Stimulated activated CD4-positive, alpha-beta T cell treated with anti-CD3 and anti-CD28 coated beads, Interleukin-4, amount 100 ng/mL, for 24 hours (primary cell): ENCODE measurements at regions not wholly inside any gene's neighbourhood (a gene's known extent, or its start where the extent isn't known, plus 50 kb on each side); places are given as distances from the start of the nearest gene placed in this dataset.

Experiments used
- DNase-seq: peaks from one replicate; pipeline ENCODE4 v3.0.0-alpha.2; 2020

DNA sequence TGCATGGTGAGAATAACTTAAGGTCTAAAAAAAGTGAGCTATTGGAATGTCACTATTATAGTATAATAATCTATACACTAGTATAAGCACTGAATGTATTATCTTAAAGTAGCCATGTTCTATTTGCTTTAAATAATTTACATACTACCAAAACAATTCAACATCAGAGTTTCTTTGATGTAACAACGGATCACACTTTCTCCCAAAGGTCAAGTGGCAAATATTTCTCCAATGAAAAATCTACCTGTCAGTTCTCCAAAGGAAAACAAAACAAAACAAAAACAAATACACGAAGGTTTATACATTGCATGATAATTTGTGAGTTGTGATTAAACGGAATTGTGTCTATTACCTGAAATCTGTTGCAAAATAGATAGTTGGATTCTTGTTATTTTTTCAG, 581.4 kb downstream of the USP25 start:
- no peak for DNase-seq

DNA sequence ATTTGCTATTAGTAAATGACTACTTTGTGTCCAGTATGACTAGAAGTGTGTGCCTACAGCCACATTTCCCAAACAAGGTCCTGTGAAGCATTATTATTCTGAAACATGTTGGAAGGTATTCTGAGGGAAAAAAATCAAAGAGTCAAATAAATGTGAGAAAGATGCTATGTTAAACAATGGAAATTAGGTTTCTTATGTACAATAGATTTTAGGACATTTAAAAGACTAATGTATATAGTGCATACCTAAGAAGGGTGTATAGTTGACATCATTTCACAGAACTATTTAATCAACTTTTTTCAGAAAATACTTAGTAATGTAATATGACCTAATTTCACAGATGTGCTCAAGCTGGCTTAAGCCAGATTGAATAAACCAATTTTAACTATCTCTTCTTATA, 582.5 kb downstream of the USP25 start:
- no peak for DNase-seq

DNA sequence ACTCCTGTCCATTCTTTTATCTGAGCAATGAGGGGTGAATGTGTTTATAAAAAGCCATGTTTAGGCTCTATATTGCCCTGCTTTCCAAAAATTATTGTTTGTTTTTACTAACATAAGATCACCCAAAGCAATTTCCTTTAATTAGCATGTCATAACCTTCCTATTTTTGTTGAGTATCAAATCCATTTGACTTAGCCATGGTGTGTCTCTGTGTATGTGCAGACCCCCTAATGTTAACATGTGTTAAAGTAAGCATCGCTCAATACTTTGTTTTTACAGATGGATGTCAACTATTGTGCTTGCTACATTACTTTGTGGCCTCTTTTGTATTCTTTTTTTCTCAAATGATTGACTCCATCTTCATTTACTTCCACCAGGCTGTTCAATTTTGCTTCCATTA, 585.4 kb downstream of the USP25 start:
- DNase-seq: no peak

DNA sequence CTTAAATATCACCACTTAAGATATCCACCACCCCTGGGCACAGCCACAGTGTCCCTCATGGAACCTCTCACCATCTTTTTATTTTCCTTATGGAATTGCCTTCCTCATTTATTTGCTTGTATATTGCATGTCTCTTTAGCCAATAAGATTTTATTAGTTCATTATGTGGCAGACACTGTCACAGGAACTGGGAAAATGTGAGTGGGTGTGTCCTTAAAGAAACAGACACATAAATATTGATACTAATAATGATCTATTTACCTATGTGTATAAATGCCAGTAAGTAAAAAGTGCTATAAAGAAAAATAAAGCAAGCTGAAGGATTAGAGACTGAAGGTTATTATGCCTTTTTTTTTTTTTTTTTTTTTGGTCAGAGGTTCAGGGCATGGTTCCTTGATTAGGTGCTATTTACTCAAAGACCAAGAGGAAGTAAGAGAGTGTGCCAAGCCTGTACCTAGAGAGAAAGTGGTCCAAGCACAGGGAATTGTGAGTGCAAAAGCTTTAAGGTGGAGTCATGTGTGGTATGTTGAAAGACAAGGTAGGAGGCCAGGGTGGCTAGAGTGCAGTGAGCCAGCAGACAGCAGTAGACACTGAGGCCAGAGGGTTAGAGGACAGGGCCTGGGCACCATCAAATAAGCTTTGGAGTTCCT, 589.0 kb downstream of the USP25 start:
- DNase-seq: no peak

DNA sequence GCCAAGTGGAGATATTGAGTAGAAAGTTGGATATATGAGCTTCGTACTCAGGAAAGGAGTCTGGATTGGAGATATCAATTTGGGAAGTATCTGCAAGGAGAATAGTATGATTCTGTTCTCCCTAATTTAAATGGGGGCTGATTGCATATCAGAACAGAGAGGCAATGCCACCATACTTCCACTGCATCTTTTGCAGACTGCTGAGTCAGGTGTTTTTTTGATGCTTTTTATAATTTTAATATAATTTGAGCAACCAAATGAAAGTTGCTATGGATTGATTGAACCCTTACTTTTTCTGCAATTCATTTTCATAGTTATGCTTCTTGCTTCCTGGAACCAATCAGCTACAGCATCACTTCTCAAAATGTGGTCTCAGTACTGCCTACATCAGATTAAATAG, 590.3 kb downstream of the USP25 start:
- no peak for DNase-seq

DNA sequence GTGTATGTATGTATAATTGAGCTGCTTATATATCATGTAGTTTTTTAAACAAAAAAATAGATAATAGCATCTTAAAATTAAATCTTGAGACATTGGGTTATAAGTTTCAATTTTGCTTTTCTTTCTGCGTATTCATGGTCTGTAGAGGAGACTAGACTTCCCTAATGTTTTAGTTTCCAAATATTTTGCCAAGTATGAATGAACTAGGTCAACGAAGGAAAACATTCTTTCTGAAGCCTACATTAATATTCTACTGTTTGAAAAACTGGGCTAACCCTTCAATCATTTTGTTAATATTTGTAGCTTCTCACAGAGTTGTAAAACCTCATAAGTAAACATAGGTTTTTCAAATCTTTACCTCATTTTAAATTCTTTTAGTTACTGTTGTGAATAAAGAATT, 592.7 kb downstream of the USP25 start:
- no peak for DNase-seq

DNA sequence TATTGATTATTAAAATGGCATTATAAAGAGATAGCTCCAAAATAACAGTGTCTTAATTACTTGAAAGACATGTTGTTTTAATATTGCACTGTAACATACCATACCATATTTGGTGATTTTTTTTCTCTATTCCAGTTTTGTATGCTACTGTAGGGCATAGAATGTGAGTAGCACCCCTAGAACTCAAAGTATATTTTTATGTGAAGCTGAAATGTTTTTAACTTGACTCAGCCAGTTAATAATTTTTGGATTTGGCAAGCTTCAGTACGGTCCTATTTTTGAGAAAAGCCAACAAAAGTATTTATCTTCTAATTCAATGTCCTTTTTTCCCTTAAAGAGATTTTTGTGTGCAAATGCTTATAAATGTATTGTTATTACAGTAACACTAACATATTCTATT, 593.8 kb downstream of the USP25 start:
- DNase-seq: no peak

DNA sequence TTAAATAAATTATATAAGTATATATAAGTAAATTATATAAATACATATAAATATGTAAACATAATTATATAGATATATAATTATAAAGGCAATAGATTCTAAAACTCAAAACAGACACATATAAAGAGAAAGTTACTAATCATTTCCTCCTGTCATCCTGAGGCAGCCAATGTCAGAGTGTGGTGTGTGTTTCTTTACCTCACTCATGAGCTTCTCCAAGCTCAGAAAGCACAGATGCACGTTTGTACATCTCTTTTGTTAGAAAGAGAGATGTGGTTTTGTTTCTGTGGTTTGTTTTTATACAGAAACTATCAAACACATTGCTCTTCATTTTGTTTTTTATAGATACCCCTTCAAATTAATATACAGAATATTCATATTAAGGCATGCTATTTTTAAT, 594.8 kb downstream of the USP25 start:
- no peak for DNase-seq

DNA sequence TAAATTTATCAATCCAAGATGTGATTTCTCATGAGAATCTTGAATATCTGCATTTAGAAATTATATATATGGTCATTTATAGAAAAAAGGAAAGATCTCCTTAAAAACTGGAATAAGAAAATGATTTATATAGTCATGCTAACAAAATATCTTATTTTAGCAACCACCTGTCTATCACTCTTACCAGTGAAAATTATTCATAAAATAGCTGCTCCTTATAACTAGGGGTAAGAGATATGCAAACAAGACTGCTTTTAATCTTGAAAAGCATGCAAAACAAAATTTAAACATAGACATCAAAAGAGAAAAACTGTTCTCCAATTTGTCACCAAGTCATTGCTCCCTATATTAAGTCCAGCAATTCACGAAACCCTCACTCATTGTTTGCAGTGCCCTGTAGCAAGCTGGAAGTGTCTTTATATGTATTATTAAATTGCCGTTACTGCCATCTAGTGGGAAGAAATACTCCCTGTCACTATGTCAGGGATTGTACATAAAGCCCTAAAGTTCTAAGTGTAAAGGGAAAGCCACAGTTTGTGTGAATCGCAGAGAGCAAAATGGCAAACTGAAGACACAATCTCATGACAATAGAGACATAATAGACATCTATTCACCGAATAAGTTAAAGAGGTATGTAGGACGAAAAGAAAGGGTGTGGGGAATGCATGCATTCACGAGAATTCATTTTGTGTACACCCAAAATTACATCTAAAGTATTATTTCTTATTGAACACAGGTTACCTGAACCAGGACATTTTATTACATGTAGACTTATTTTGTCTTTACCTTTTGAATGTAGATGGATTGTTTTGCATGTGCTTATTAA, 600.5 kb downstream of the USP25 start:
- no peak for DNase-seq

DNA sequence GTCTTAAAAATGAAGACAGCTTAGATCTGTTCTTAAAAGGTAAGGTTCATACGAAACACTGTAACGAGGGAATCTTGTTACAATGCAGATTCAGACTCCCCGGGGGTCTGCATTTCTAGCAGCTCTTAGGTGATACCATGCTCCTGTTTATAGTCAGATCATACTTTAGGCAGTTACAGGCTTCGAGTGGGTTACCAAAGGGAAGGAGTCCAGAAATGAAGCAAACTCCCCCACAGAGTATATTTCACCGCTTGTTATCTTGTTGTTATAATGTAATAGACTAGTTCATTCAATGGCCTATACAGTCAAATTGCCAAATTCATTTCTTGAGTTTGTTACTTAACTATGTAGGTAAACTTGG, 601.1 kb downstream of the USP25 start:
- DNase-seq: no peak

DNA sequence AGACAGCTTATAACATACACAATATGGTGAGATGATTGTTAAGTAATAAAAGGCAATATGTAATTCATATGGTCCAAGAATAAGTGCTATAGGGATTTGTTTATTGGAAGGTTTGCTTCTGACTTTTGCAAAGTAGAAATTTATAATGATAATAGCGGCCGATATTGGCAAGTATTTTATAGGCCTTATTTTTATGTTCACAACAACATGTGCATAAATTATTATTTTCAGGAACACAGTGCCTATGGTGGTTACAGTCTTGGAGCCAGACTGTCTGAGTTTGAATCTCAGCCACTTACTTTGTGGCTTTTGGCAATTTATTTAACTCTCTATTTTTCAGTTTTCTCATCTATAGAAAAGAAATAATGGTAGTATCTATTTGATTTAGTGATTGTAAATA, 607.5 kb downstream of the USP25 start:
- DNase-seq: no peak

DNA sequence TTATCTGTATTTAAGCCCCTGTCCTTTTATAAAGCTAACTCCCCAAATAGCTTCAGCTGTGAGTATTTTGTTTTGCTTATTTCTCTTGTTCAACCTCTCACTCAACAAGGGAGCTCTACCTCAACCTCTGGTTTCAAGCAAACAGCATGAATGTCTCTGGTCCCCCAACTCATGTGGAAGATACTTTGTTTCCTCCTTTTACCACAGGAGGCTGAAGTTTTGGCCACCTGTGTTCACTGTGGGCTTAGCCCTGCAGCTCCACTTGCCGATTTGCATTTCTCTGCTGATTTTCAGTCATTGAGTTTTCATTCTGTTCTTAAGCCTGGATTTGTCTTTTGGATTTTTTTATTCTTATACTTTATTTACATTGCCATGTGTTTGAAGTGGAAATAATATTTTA, 613.1 kb downstream of the USP25 start:
- DNase-seq: no peak

DNA sequence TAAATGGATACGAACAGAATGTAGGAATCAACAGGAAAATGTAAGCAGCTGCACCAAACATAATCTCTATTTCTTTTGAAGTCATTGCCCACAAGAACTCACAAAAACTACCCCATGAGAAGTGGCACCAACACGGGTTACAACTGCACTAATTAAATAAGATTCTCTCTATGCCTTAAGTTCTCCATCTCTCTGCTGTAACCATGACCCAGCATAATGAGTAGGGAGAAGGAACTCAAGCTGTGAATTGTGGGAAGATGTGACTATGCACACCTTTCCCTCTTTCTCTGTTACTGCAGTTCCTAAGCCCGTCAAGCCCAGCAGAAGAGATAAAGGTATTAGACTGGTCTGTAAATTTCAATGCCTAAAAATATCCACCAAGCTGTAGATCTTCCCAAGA, 614.0 kb downstream of the USP25 start:
- DNase-seq: no peak

DNA sequence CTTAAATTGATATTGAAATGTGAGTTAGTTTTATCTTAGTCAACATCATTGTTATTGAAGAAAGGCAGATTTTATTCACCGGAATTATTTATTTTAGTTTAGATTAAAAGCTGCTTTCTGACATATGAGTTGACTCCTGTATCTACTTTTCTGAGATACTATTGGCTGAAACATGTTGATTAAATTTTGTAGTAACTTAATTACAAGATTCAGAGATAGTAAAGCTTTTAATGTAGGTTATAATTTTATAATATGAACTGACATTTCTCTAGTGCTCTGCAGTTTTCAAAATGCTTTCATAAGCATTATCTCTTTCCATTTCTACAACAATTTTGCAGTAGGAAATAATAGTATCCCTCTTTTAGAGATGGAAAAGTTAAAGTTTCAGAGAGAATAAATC, 616.0 kb downstream of the USP25 start:
- DNase-seq: no peak

DNA sequence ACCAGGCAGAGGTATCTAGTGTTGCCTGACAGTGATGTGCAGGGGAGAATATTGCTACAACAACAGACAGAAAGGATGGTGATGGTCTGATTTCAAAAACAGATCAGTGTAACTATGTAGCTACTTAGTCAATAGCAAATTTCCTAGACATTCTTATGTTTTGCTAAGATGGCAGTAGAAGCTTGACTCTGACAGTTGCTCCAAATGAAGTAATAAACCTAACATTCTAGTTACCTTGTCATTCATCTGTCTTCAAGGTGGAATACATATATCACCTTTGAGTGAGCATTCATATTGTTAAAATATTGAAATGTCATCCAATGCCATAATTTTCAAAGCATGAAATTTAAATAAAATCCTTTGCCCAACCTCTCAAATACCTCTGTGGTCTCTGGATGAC, 617.4 kb downstream of the USP25 start:
- DNase-seq: no peak

DNA sequence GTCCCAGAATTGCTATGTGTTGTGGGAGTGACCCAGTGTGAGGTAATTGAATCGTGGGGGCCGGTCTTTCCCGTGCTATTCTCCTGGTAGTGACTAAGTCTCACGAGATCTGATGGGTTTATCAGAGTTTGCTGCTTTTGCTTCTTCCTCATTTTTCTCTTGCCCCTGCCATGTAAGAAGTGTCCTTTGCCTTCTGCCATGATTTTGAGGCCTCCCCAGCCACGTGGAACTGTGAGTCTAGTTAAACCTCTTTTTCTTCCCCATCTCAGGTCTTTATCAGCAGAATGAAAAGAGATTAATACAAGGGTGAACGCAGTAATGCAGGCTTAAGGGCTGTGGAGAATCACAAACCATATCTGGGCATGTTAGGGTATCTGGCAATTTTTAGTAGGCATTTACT, 624.0 kb downstream of the USP25 start:
- no peak for DNase-seq

DNA sequence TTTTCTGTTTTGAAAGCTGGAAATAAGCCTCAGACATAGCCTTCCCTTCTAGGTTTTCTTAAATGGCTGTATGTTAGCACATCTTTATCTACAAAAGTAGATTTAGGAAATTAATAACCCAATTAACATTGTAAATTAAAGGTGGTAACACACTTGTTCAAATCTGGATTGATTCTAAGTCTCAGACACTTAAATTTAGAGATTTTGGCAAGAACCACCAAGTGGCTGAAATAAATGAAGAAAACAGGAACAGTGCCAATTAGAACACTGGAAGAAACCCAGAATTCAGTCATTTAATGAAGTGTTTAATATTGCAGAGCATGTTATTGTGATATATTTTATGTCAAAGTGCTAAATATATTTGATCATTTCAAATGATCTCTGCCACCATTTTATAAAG, 628.2 kb downstream of the USP25 start:
- DNase-seq: no peak

DNA sequence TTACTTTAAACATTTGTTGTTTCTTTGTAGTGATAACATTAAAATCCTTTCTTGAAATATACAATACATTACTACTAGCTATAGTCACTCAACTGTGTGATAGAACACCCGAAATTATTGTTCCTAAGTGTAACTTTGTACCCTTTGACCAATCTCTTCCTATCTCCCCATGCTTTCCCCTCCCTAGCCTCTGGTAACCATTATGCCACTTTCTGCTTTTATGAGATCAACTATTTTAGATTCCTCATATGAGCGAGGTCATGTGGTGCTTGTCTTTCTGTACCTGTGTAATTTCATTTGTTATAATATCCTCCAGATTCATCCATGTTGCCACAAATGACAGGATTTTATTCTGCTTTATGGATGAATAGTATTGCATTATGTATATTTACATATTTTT, 629.0 kb downstream of the USP25 start:
- DNase-seq: no peak

DNA sequence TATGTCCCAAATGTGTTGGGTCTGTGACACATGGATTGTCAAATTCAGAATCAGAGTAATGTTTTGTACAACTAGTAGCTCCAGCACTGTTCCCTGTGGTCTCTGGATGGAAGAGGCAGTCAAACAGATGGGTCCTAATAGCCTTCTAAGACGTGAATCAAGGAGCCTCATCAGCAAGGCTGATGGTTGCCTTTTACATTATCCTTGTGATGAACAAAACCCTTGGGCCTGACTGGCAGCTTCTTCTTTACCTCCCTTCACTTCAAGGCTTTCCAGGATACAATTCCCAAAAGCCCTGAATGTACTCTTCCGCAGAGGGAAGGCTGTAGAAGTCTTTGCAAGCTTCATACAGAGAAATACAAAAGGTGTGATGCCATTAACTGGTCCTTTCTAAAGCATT, 633.3 kb downstream of the USP25 start:
- DNase-seq: no peak

DNA sequence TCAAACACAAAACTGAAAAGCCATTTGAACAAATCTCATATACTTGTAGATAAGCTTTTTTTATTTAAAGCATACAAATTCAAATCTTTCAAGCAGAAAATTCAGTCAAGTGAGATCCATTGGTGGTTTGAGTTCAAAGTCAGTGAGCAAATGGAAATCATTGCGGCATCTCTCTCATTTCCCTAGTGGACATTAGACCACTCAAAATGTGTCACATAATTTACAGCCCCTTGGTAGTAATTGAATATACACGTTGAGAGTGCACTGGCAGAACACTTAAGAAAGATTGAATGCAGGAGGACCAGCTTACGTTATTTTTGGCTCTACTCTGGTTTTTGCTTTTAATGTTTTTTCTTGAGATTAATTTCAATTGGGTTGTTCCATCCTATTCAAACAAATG, 633.7 kb downstream of the USP25 start:
- no peak for DNase-seq

DNA sequence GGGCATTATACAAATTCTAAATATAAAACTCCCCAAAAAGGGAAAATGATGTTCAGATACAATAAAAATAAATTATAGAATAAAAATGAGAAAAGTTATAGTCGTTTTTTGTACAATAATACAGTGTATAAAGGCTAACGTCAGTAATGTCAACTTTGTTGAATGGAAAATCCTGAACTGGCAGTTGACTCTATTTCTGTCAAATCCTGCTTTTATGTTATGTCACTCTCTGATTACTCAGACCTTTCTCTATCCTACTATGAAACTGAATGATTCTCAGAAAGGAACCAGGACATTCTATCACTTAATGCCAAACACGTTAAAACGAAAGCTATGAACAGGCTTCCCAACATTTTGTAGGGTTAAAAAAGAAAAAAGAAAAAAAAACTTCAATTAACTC, 636.4 kb downstream of the USP25 start:
- DNase-seq: no peak

DNA sequence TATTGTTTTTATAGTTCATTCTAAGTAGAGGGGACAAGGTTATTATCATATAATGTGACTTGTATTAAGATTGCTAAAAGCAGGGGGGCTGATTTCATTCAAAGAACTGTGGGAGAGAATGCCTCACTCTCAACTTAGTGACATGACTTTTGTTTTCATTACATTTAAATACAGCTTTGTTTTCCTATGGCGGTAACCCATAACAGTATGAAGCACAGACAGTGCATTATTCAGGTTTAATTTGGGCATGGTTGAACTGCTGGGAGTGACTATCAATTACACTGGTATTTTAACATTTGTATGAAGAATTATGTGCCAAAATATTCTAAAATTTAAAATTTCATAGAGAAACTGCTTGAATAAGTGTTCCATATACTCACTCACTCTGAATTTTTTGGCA, 637.3 kb downstream of the USP25 start:
- DNase-seq: no peak

DNA sequence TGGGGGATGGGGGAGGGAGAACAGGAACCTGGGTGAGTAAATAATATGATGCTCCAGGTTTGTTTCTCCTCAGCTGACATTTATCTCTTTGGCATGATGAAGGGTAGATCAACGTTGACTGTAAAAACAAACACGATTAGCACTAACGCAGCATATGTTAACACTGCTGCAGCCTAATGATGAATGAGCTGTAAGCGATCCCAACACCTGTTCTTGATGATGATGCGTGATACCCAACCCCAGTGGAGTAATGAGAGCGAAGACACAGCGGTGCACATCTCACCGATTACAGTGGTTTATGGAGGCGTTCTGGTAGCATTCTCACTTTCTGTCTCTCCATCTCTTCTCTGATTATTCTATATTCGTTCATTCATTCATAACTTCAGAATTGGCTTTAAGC, 640.4 kb downstream of the USP25 start:
- no peak for DNase-seq

DNA sequence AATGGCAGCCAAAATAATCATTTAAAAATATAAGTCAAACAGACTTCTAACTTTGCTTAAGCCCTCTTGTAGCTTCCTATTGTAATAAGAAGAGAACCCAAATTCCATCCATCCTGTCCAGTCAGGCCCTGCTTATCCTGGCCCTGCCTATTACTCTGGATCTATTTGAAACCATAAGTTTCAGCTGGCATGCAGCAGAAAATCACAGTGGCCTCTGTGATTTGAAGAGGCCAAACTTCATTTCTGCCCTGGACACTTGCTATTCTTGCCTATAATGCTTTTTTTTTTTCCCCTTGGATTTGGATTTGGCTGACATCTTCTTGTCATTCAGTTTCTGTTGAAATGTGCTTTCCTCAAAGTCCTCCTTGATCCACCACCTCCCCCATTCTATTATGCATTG, 642.8 kb downstream of the USP25 start:
- no peak for DNase-seq

DNA sequence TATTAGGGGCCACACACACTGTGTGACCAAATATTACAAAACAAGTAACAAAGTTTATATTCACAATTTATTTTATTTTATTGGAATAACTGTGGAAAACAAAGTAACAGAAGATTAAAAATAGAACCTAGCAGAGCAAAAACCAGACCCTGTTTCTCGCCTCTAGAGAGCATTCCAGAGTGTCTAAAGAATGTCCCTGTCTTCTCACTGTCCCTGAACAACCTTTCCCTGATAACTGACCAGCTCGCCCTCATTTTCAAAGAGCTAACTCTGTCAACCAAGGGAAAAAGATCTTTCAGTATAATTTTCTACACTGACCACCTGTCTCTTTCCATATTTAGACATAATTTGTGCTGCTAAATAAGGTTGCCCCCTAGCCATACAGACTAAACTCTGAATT, 646.9 kb downstream of the USP25 start:
- DNase-seq: no peak
